CD8-positive, alpha-beta memory T cell (primary cell): ENCODE measurements at regions not wholly inside any gene's neighbourhood (a gene's known extent, or its start where the extent isn't known, plus 50 kb on each side); places are given as distances from the start of the nearest gene placed in this dataset.

Experiments used
- CTCF ChIA-PET: fragments of 350-600 bp; sonication (Branson Sonifier 250); formaldehyde crosslinking; loops from one replicate; lab custom pipeline; 2021; ENCODE audit warnings: antibody characterized with exemption; lab: Charles Lee
- POLR2A ChIA-PET: fragments of 350-600 bp; sonication (Branson Sonifier 250); formaldehyde crosslinking; loops from one replicate; lab custom pipeline; 2021; ENCODE audit warnings: antibody characterized with exemption; lab: Charles Lee
- DNase-seq, 5 donors: peaks; one replicate each; pipeline versions ENCODE4 v3.0.0 to v3.0.0-alpha.2; 2020 to 2022; ENCODE audit warnings: mixed read lengths in 1 of 5
- H3K27ac ChIP-seq: one replicate; pipeline ENCODE4 v1.7.0; 2013; ENCODE audit warnings: low read depth, mild to moderate bottlenecking, low read length, moderate library complexity
- H3K27me3 ChIP-seq: 2 replicates; pipeline ENCODE4 v1.7.0; 2013; ENCODE audit warnings: low read length, mild to moderate bottlenecking; ENCODE audit not compliant: insufficient read depth, poor library complexity, severe bottlenecking
- H3K36me3 ChIP-seq: 2 replicates; pipeline ENCODE4 v1.7.0; 2013; ENCODE audit warnings: mild to moderate bottlenecking, low read length, moderate library complexity; ENCODE audit not compliant: insufficient read depth
- H3K4me1 ChIP-seq: 2 replicates; pipeline ENCODE4 v1.7.0; 2013; ENCODE audit warnings: mild to moderate bottlenecking, low read length, moderate library complexity; ENCODE audit not compliant: insufficient read depth
- H3K4me3 ChIP-seq: 2 replicates; pipeline ENCODE4 v1.7.0; 2013; ENCODE audit warnings: mild to moderate bottlenecking, low read length
- H3K9me3 ChIP-seq: 2 replicates; pipeline ENCODE4 v1.7.0; 2013; ENCODE audit warnings: mild to moderate bottlenecking, low read length
- H3K27ac Mint-ChIP-seq, 8 donors: one replicate each; pipeline ENCODE4 v1.8.0; 2020 to 2021; ENCODE audit warnings: mixed read lengths in 8 of 8, mild to moderate bottlenecking in 6 of 8, inconsistent platforms in 3 of 8, moderate library complexity in 3 of 8
- H3K27me3 Mint-ChIP-seq, 2 donors: one replicate each; pipeline ENCODE4 v1.8.0; 2020 to 2021; ENCODE audit warnings: mixed read lengths in 2 of 2, mild to moderate bottlenecking in 1 of 2, moderate library complexity in 1 of 2
- H3K36me3 Mint-ChIP-seq, 3 donors: one replicate each; pipeline ENCODE4 v1.8.0; 2020 to 2021; ENCODE audit warnings: mixed read lengths in 3 of 3, inconsistent platforms in 1 of 3, mild to moderate bottlenecking in 1 of 3
- H3K4me1 Mint-ChIP-seq, 3 donors: one replicate each; pipeline ENCODE4 v1.8.0; 2020 to 2021; ENCODE audit warnings: mixed read lengths in 3 of 3, inconsistent platforms in 1 of 3, mild to moderate bottlenecking in 1 of 3
- H3K4me3 Mint-ChIP-seq, 7 donors: one replicate each; pipeline ENCODE4 v1.8.0; 2020 to 2021; ENCODE audit warnings: mixed read lengths in 7 of 7, mild to moderate bottlenecking in 6 of 7, moderate library complexity in 4 of 7, inconsistent platforms in 2 of 7
- H3K9me3 Mint-ChIP-seq, 5 donors: one replicate each; pipeline ENCODE4 v1.8.0; 2020 to 2022; ENCODE audit warnings: mixed read lengths in 5 of 5, mild to moderate bottlenecking in 3 of 5, moderate library complexity in 2 of 5, inconsistent platforms in 1 of 5

GRCh38 chr17:83144421-83145357 is 65.3 kb downstream of the METRNL start:
- H3K9me3 ChIP-seq = no peaks in the 10 kb centered on the region
- Mint-ChIP-seq H3K27me3 (peaks cover 10 to 13% of the 10 kb centered on the region in 2 donors), H3K27ac (no peak overlapping the region), H3K36me3 (no peaks in the 10 kb centered on the region), H3K4me1 (no peaks in the 10 kb centered on the region), H3K9me3 (peaks cover 0 to 9% (median 0%) of the 10 kb centered on the region in 5 donors), H3K4me3 (no peak overlapping the region)
- H3K27me3 ChIP-seq = no peaks in the 10 kb centered on the region
- no peak for DNase-seq
- no peaks in the 10 kb centered on the region for H3K36me3 ChIP-seq
- no peak overlapping the region for H3K27ac ChIP-seq
- H3K4me3 ChIP-seq = no peak overlapping the region
- ChIA-PET CTCF (no interaction called here), POLR2A (no interaction called here)
- H3K4me1 ChIP-seq = no peaks in the 10 kb centered on the region

GRCh38 chr17:83145358-83145738 is 65.9 kb downstream of the METRNL start:
- POLR2A ChIA-PET = no interaction called here

GRCh38 chr17:83145831-83146230 is 66.4 kb downstream of the METRNL start:
- DNase-seq = no peak
- Histone ChIP-seq H3K36me3 (no peaks in the 10 kb centered on the region), H3K27ac (no peak overlapping the region), H3K4me1 (no peaks in the 10 kb centered on the region), H3K27me3 (no peaks in the 10 kb centered on the region), H3K9me3 (no peaks in the 10 kb centered on the region), H3K4me3 (no peak overlapping the region)
- Mint-ChIP-seq H3K27ac (no peak overlapping the region), H3K9me3 (peaks cover 0 to 9% (median 0%) of the 10 kb centered on the region in 5 donors), H3K36me3 (no peaks in the 10 kb centered on the region), H3K27me3 (peaks cover 11 to 12% of the 10 kb centered on the region in 2 donors), H3K4me1 (no peaks in the 10 kb centered on the region), H3K4me3 (no peak overlapping the region)
- POLR2A ChIA-PET = no interaction called here
- CTCF ChIA-PET = no interaction called here

More at GRCh38 chr17:83145358-83145738, 65.9 kb downstream of the METRNL start:
- no peak overlapping the region for H3K27ac Mint-ChIP-seq
- CTCF ChIA-PET = no interaction called here
- no peaks in the 10 kb centered on the region for H3K36me3 Mint-ChIP-seq
- DNase-seq = no peak
- Histone ChIP-seq H3K4me1 (no peaks in the 10 kb centered on the region), H3K9me3 (no peaks in the 10 kb centered on the region), H3K27ac (no peak overlapping the region), H3K36me3 (no peaks in the 10 kb centered on the region), H3K27me3 (no peaks in the 10 kb centered on the region), H3K4me3 (no peak overlapping the region)
- H3K4me1 Mint-ChIP-seq = no peaks in the 10 kb centered on the region
- H3K4me3 Mint-ChIP-seq = no peak overlapping the region
- H3K9me3 Mint-ChIP-seq = peaks cover 0 to 9% (median 0%) of the 10 kb centered on the region in 5 donors
- peaks cover 10 to 14% of the 10 kb centered on the region in 2 donors for H3K27me3 Mint-ChIP-seq

- Mint-ChIP-seq H3K36me3 (no peaks in the 10 kb centered on the region), H3K27me3 (peaks cover 11 to 12% of the 10 kb centered on the region in 2 donors), H3K27ac (no peak overlapping the region), H3K4me3 (no peak overlapping the region), H3K9me3 (peaks cover 0 to 9% (median 0%) of the 10 kb centered on the region in 5 donors), H3K4me1 (no peaks in the 10 kb centered on the region)
- no peak for DNase-seq
- CTCF ChIA-PET = no interaction called here
- Histone ChIP-seq H3K36me3 (no peaks in the 10 kb centered on the region), H3K9me3 (no peaks in the 10 kb centered on the region), H3K27ac (no peak overlapping the region), H3K27me3 (no peaks in the 10 kb centered on the region), H3K4me1 (no peaks in the 10 kb centered on the region), H3K4me3 (no peak overlapping the region)
- POLR2A ChIA-PET = no interaction called here
Observed at GRCh38 chr17:83146347-83146746, 66.9 kb downstream of the METRNL start.

GRCh38 chr17:83147280-83147679 is 67.9 kb downstream of the METRNL start:
- H3K36me3 ChIP-seq = no peaks in the 10 kb centered on the region
- H3K4me3 Mint-ChIP-seq = no peak overlapping the region
- no peak for DNase-seq
- no peak overlapping the region for H3K27ac Mint-ChIP-seq
- peaks cover 10 to 11% of the 10 kb centered on the region in 2 donors for H3K27me3 Mint-ChIP-seq
- H3K4me1 Mint-ChIP-seq = no peaks in the 10 kb centered on the region
- POLR2A ChIA-PET = no interaction called here
- H3K9me3 Mint-ChIP-seq = peaks cover 0 to 4% (median 0%) of the 10 kb centered on the region in 5 donors
- no peak overlapping the region for H3K27ac ChIP-seq
- no peak overlapping the region for H3K4me3 ChIP-seq
- H3K36me3 Mint-ChIP-seq = no peaks in the 10 kb centered on the region
- no peaks in the 10 kb centered on the region for H3K27me3 ChIP-seq
- CTCF ChIA-PET = no interaction called here
- no peaks in the 10 kb centered on the region for H3K9me3 ChIP-seq
- H3K4me1 ChIP-seq = no peaks in the 10 kb centered on the region

- no peaks in the 10 kb centered on the region for H3K4me1 Mint-ChIP-seq
- POLR2A ChIA-PET = no interaction called here
- no peak overlapping the region for H3K4me3 Mint-ChIP-seq
- no peak for DNase-seq
- no peak overlapping the region for H3K4me3 ChIP-seq
- no peak overlapping the region for H3K27ac ChIP-seq
- CTCF ChIA-PET = no interaction called here
- no peaks in the 10 kb centered on the region for H3K4me1 ChIP-seq
- H3K9me3 ChIP-seq = no peaks in the 10 kb centered on the region
- H3K27me3 Mint-ChIP-seq = peaks cover 6 to 8% of the 10 kb centered on the region in 2 donors
- H3K9me3 Mint-ChIP-seq = peaks cover 0 to 4% (median 0%) of the 10 kb centered on the region in 5 donors
- H3K27me3 ChIP-seq = no peaks in the 10 kb centered on the region
- no peaks in the 10 kb centered on the region for H3K36me3 ChIP-seq
- H3K27ac Mint-ChIP-seq = peak overlapping the region in 1 of 8 donors; percentile 34
- H3K36me3 Mint-ChIP-seq = no peaks in the 10 kb centered on the region
Observed at GRCh38 chr17:83148317-83149028, 69.1 kb downstream of the METRNL start.

GRCh38 chr17:83149029-83149725 is 69.8 kb downstream of the METRNL start:
- no peak for DNase-seq
- Histone ChIP-seq H3K4me3 (no peak overlapping the region), H3K36me3 (no peaks in the 10 kb centered on the region), H3K27me3 (no peaks in the 10 kb centered on the region), H3K4me1 (no peaks in the 10 kb centered on the region), H3K9me3 (no peaks in the 10 kb centered on the region), H3K27ac (no peak overlapping the region)
- peaks cover 0 to 4% (median 0%) of the 10 kb centered on the region in 5 donors for H3K9me3 Mint-ChIP-seq
- ChIA-PET CTCF (no interaction called here), POLR2A (no interaction called here)
- no peak overlapping the region for H3K4me3 Mint-ChIP-seq
- H3K27ac Mint-ChIP-seq = peak overlapping the region in 1 of 8 donors; percentile 29
- no peaks in the 10 kb centered on the region for H3K36me3 Mint-ChIP-seq
- H3K27me3 Mint-ChIP-seq = peaks cover 6 to 8% of the 10 kb centered on the region in 2 donors
- H3K4me1 Mint-ChIP-seq = no peaks in the 10 kb centered on the region
